Thyroid gland (tissue), 4 donors: ENCODE measurements at regions not wholly inside any gene's neighbourhood (a gene's known extent, or its start where the extent isn't known, plus 50 kb on each side); places are given as distances from the start of the nearest gene placed in this dataset.

Experiments used
- DNase-seq, 2 donors: peaks; one replicate each; pipeline ENCODE4 v3.0.0-alpha.2; 2019
- H3K27ac ChIP-seq, 3 donors: fragments of 200-600 bp; sonication (generic); 1 replicate in 2 of 3; 2 replicates in 1 of 3; pipeline ENCODE4 v1.5.1; 2016 to 2019; ENCODE audit warnings: mild to moderate bottlenecking in 1 of 3, moderate library complexity in 1 of 3
- H3K27me3 ChIP-seq: fragments of 200-600 bp; sonication (generic); one replicate; pipeline ENCODE4 v1.5.1; 2019
- H3K36me3 ChIP-seq, 2 donors: fragments of 200-600 bp; sonication (generic); one replicate each; pipeline ENCODE4 v1.5.1; 2016 to 2019
- H3K4me1 ChIP-seq, 2 donors: fragments of 200-600 bp; sonication (generic); one replicate each; pipeline ENCODE4 v1.5.1; 2017 to 2019
- H3K4me3 ChIP-seq, 3 donors: fragments of 200-600 bp; sonication (generic); replicated peaks in 1 of 3; 1 replicate in 2 of 3; 2 replicates in 1 of 3; pipeline ENCODE4 v1.5.1; 2016; ENCODE audit warnings: mild to moderate bottlenecking in 1 of 3
- H3K9me3 ChIP-seq: fragments of 200-600 bp; sonication (generic); one replicate; pipeline ENCODE4 v1.5.1; 2017
- POLR2A ChIP-seq, 2 donors: fragments of 450-650 bp; IDR thresholded peaks; one replicate each; pipeline ENCODE4 v1.6.1; 2017; ENCODE audit warnings: antibody characterized with exemption in 2 of 2, mild to moderate bottlenecking in 2 of 2, moderate library complexity in 1 of 2
- WGBS, 2 donors: methylation state at CpG; one replicate each; pipeline ENCODE4 v1.1.5; 2017; 5-methylcytosine and 5-hydroxymethylcytosine counted together
- intact Hi-C: fragments of 100-400 bp; cut with DNase I; formaldehyde crosslinking; loops from one replicate; pipeline ENCODE4 v1.15.1; 2023
- TF ChIP-seq, protein P1 (sequence below), 6 experiments: fragments of 200-600 bp in 3 of 6; fragments of 450-650 bp in 3 of 6; sonication (generic) in 3 of 6; IDR thresholded peaks; one replicate each; pipeline ENCODE4 v1.5.1; 2016 to 2019; ENCODE audit warnings: antibody characterized with exemption in 6 of 6, mild to moderate bottlenecking in 2 of 6, inconsistent platforms in 1 of 6, moderate library complexity in 1 of 6

- intact Hi-C loops: no loop called here
These were observed 1398.3 kb upstream of the CDH6 start for GRCh38 chr5:29795096-29795652.

DNA sequence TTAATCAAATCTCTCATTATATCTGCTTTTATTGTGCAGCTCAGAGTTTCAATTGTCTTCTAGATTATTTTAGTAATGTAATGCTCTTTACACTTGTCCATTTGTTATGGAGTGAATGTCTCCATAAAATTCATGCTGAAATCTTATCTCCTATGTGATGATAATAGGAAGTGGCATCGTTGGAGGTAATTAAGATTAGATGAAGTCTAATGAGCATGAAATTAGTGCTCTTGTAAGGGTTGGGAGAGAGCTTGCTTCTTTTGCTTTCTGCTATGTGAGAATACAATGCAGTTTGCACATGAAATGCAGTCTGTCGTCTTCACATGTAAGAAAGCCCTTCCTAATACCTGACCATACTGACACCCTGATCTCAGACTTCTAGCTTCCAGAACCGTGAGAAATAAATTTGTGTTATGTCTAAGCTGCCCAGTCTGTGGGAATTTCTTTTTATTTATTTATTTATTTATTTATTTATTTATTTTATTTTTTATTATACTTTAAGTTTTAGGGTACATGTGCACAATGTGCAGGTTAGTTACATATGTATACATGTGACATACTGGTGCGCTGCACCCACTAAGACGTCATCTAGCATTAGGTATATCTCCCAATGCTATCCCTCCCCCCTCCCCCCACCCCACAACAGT is 1399.2 kb upstream of the CDH6 start:
- no peak overlapping the region for H3K27ac ChIP-seq
- no peaks in the 10 kb centered on the region for H3K9me3 ChIP-seq
- no peaks in the 10 kb centered on the region for H3K4me1 ChIP-seq
- intact Hi-C loops: no loop called here
- H3K27me3 ChIP-seq: no peaks in the 10 kb centered on the region
- no peaks in the 10 kb centered on the region for H3K36me3 ChIP-seq
- no peak overlapping the region for H3K4me3 ChIP-seq
- 63 to 64% methylated on average over 5 of the region's 5 CpGs for WGBS, 2 donors
- no peak for TF ChIP-seq POLR2A (IDR thresholded peaks at IDR 0.05)
- TF ChIP-seq, protein P1, sequence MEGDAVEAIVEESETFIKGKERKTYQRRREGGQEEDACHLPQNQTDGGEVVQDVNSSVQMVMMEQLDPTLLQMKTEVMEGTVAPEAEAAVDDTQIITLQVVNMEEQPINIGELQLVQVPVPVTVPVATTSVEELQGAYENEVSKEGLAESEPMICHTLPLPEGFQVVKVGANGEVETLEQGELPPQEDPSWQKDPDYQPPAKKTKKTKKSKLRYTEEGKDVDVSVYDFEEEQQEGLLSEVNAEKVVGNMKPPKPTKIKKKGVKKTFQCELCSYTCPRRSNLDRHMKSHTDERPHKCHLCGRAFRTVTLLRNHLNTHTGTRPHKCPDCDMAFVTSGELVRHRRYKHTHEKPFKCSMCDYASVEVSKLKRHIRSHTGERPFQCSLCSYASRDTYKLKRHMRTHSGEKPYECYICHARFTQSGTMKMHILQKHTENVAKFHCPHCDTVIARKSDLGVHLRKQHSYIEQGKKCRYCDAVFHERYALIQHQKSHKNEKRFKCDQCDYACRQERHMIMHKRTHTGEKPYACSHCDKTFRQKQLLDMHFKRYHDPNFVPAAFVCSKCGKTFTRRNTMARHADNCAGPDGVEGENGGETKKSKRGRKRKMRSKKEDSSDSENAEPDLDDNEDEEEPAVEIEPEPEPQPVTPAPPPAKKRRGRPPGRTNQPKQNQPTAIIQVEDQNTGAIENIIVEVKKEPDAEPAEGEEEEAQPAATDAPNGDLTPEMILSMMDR (IDR thresholded peaks at IDR 0.05): no peak
- no peak for DNase-seq

More at GRCh38 chr5:29795096-29795652, 1398.3 kb upstream of the CDH6 start:
- Histone ChIP-seq H3K4me1 (no peaks in the 10 kb centered on the region), H3K27me3 (no peaks in the 10 kb centered on the region), H3K27ac (no peak overlapping the region), H3K9me3 (no peaks in the 10 kb centered on the region), H3K4me3 (no peak overlapping the region), H3K36me3 (no peaks in the 10 kb centered on the region)
- WGBS, 2 donors: 66% methylated on average over 2 of the region's 2 CpGs
- TF ChIP-seq POLR2A (IDR thresholded peaks at IDR 0.05): no peak
- TF ChIP-seq, protein P1 (IDR thresholded peaks at IDR 0.05): no peak
- no peak for DNase-seq

GRCh38 chr5:29790281-29790680 is 1403.2 kb upstream of the CDH6 start:
- H3K4me1 ChIP-seq: no peaks in the 10 kb centered on the region
- H3K36me3 ChIP-seq: no peaks in the 10 kb centered on the region
- TF ChIP-seq POLR2A (IDR thresholded peaks at IDR 0.05): no peak
- TF ChIP-seq, protein P1 (IDR thresholded peaks at IDR 0.05): no peak
- H3K27ac ChIP-seq: no peak overlapping the region
- intact Hi-C loops: no loop called here
- no peak for DNase-seq
- no peak overlapping the region for H3K4me3 ChIP-seq
- H3K9me3 ChIP-seq: no peaks in the 10 kb centered on the region
- H3K27me3 ChIP-seq: no peaks in the 10 kb centered on the region

- WGBS, 2 donors: 33 to 38% methylated on average over 4 of the region's 4 CpGs
These were observed 1413.1 kb upstream of the CDH6 start for GRCh38 chr5:29780401-29780800.

DNA sequence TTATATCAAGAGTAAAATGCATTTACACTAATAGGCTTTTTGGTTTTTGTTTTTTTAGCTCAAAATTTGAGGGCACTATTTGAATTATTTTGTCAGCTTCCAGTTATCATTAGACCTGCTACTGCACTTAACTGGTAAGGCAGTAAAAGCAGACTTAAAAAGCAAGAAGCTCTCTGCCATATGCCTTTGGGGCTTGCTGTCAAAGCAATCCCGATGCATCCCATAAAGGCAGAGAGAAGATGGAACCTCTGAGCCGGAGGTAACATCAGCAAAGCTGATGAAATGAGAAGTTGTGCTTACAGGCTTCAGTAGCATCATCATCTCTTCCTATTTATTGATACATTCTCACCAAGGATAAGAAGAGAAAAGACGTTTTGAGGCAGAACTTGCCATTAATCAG is 1414.3 kb upstream of the CDH6 start:
- 58 to 63% methylated on average over 3 of the region's 3 CpGs for WGBS, 2 donors
- intact Hi-C loops: no loop called here
- no peaks in the 10 kb centered on the region for H3K4me1 ChIP-seq
- no peaks in the 10 kb centered on the region for H3K36me3 ChIP-seq
- H3K27me3 ChIP-seq: no peaks in the 10 kb centered on the region
- TF ChIP-seq, protein P1 (IDR thresholded peaks at IDR 0.05): no peak
- TF ChIP-seq POLR2A (IDR thresholded peaks at IDR 0.05): no peak
- H3K27ac ChIP-seq: no peak overlapping the region
- DNase-seq: no peak
- no peak overlapping the region for H3K4me3 ChIP-seq
- no peaks in the 10 kb centered on the region for H3K9me3 ChIP-seq

More at GRCh38 chr5:29780401-29780800, 1413.1 kb upstream of the CDH6 start:
- TF ChIP-seq, protein P1 (IDR thresholded peaks at IDR 0.05): no peak
- no peak for TF ChIP-seq POLR2A (IDR thresholded peaks at IDR 0.05)
- no peak overlapping the region for H3K27ac ChIP-seq
- no peak overlapping the region for H3K4me3 ChIP-seq
- no peak for DNase-seq
- intact Hi-C loops: no loop called here
- H3K27me3 ChIP-seq: no peaks in the 10 kb centered on the region
- no peaks in the 10 kb centered on the region for H3K36me3 ChIP-seq
- H3K4me1 ChIP-seq: no peaks in the 10 kb centered on the region
- H3K9me3 ChIP-seq: no peaks in the 10 kb centered on the region
